ENCODE measurements at regions not wholly inside any gene's neighbourhood (a gene's known extent, or its start where the extent isn't known, plus 50 kb on each side); places are given as distances from the start of the nearest gene placed in this dataset.

GRCh38 chr4:160235285-160235684, 1132.4 kb downstream of the RAPGEF2 start:
- DNase-seq (ENCODE audit: low read depth, low spot score), result no peak
- ATAC-seq, result no peak
- CTCF ChIA-PET, result interaction anchor here (1.3 kb wide), 1 partner anchor 470 kb away, joined by 3 read pairs; no protein-coding TSS in a partner anchor

More at GRCh38 chr4:160235285-160235684, 1132.4 kb downstream of the RAPGEF2 start:
- TF ChIP-seq REST (IDR thresholded peaks at IDR 0.05; ENCODE audit: low read depth), result no peak
- TF ChIP-seq EZH2phosphoT487 (IDR thresholded peaks at IDR 0.05; ENCODE audit: borderline replicate concordance), result no peak
- TF ChIP-seq ZBTB33 (IDR thresholded peaks at IDR 0.05; ENCODE audit: extremely low read depth, insufficient replicate concordance, low read length), result no peak
- intact Hi-C loops (cut with micrococcal nuclease), result no loop called here
- Histone ChIP-seq H3K79me2 (ENCODE audit: insufficient read depth, low read length) (no peaks in the 10 kb centered on the region), H3K9me3 (ENCODE audit: control insufficient read depth in 1 of 2, insufficient read depth in 1 of 2, low read depth in 1 of 2, low read length in 2 of 2) (no peaks in the 10 kb centered on the region), H3K27me3 (ENCODE audit: insufficient read depth, low read length) (no peaks in the 10 kb centered on the region), H3K4me3 (replicated peaks in 1 of 2; ENCODE audit: low read depth in 1 of 2, low read length in 2 of 2) (no peak overlapping the region), H3K9me2 (ENCODE audit: insufficient read depth) (no peaks in the 10 kb centered on the region), H3K36me3 (ENCODE audit: control insufficient read depth in 1 of 2, insufficient read depth in 2 of 2, low read length in 2 of 2) (no peaks in the 10 kb centered on the region), H3K4me2 (ENCODE audit: low read length) (no peak overlapping the region), H4K20me1 (ENCODE audit: insufficient read depth) (no peaks in the 10 kb centered on the region), H3K9ac (ENCODE audit: low read length) (no peak overlapping the region), H3K4me1 (ENCODE audit: control insufficient read depth in 1 of 2, insufficient read depth in 2 of 2, low read length in 2 of 2) (no peaks in the 10 kb centered on the region), H2AFZ (ENCODE audit: low read depth, low read length, poor library complexity, severe bottlenecking) (no peak overlapping the region), H3K27ac (ENCODE audit: low read depth, low read length) (no peak overlapping the region)
- ChIA-PET POLR2A (no interaction called here), RAD21 (ENCODE audit: low non-redundant PET in 1 of 2, low total read pairs in 2 of 2, uncharacterized antibody in 2 of 2, unreplicated experiment in 2 of 2) (no interaction called here)
- BruUV-seq (replicated peaks), result no TSS peak

All from HCT116 (cell line).